ENCODE measurements at regions not wholly inside any gene's neighbourhood (a gene's known extent, or its start where the extent isn't known, plus 50 kb on each side); places are given as distances from the start of the nearest gene placed in this dataset.
"Not testable (repeated sequence)": the region's sequence is repeated elsewhere in the genome, so short reads cannot be mapped to it uniquely, and the experiment has no call there.

GRCh38 chr1:105516068-105516467 lies 1540.4 kb upstream of the PRMT6 start:
- Mint-ChIP-seq H3K27me3 (ENCODE audit: low read depth in 3 of 3) (peaks cover 0 to 4% (median 2%) of the 10 kb centered on the region in 3 donors), H3K4me1 (no peaks in the 10 kb centered on the region), H3K4me3 (no peak overlapping the region), H3K27ac (no peak overlapping the region), H3K36me3 (no peaks in the 10 kb centered on the region), H3K9me3 (peaks cover 9 to 37% (median 22%) of the 10 kb centered on the region in 6 donors)
- DNase-seq = no peak

DNA sequence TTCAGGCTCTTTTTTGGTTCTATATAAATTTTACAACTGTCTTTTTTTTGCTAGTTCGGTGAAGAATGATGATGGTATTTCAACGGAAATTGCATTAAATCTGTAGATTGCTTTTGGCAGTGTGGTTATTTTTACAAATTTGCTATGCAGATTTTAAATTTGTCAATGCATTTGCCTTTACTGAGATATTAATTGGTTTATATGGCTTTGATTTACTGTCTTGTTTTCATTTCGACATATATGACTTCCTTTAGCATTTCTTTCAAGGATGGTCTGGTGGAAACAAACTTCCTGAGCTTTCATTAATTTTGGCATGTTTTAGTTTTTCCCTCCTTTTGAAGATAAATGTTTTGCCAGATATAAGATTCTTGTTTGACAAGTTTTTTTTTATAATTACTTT lies 1522.5 kb upstream of the PRMT6 start:
- no peak overlapping the region for H3K27ac Mint-ChIP-seq
- H3K4me1 Mint-ChIP-seq = no peaks in the 10 kb centered on the region
- H3K36me3 Mint-ChIP-seq = no peaks in the 10 kb centered on the region
- H3K27me3 Mint-ChIP-seq (ENCODE audit: low read depth in 3 of 3) = peaks cover 0 to 1% (median 0%) of the 10 kb centered on the region in 3 donors
- peaks cover 5 to 54% (median 34%) of the 10 kb centered on the region in 6 donors for H3K9me3 Mint-ChIP-seq
- no peak for DNase-seq
- H3K4me3 Mint-ChIP-seq = no peak overlapping the region

- no peak for DNase-seq
- H3K27me3 Mint-ChIP-seq (ENCODE audit: low read depth in 3 of 3) = peaks cover 0 to 2% (median 1%) of the 10 kb centered on the region in 3 donors
- H3K9me3 Mint-ChIP-seq = peaks cover 16 to 52% (median 30%) of the 10 kb centered on the region in 6 donors
- H3K27ac Mint-ChIP-seq = no peak overlapping the region
- no peak overlapping the region for H3K4me3 Mint-ChIP-seq
- peaks cover 0 to 3% (median 0%) of the 10 kb centered on the region in 3 donors for H3K36me3 Mint-ChIP-seq
- H3K4me1 Mint-ChIP-seq = no peaks in the 10 kb centered on the region
Measured at GRCh38 chr1:105544475-105544874, 1512.0 kb upstream of the PRMT6 start.

GRCh38 chr1:105556266-105556665 lies 1500.2 kb upstream of the PRMT6 start:
- H3K27ac Mint-ChIP-seq = no peak overlapping the region
- no peaks in the 10 kb centered on the region for H3K4me1 Mint-ChIP-seq
- peaks cover 0 to 31% (median 15%) of the 10 kb centered on the region in 6 donors for H3K9me3 Mint-ChIP-seq
- H3K36me3 Mint-ChIP-seq = no peaks in the 10 kb centered on the region
- H3K4me3 Mint-ChIP-seq = no peak overlapping the region
- DNase-seq = no peak
- no peaks in the 10 kb centered on the region for H3K27me3 Mint-ChIP-seq (ENCODE audit: low read depth in 3 of 3)

DNA sequence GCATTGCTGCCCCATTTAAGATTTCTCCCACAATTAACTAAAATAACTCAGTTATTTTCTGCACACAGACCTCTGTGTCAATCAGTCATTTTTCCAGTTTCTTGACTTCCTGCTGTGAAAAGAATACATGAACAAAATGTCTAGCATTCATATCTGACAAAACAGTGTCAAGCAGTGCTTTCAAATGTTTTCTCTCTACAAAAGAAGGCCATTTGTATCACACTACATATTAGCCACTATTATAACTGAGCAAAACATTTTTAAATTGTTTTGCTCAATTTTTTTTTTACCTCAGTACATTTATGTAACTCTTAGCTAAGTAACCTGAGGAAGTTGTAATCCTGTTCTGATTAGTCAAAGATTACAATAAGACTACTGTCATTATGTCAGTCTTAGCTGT lies 1498.5 kb upstream of the PRMT6 start:
- no peak for DNase-seq
- H3K27me3 Mint-ChIP-seq (ENCODE audit: low read depth in 3 of 3) = no peaks in the 10 kb centered on the region
- no peaks in the 10 kb centered on the region for H3K4me1 Mint-ChIP-seq
- H3K36me3 Mint-ChIP-seq = no peaks in the 10 kb centered on the region
- H3K27ac Mint-ChIP-seq = no peak overlapping the region
- no peak overlapping the region for H3K4me3 Mint-ChIP-seq
- peaks cover 9 to 42% (median 18%) of the 10 kb centered on the region in 6 donors for H3K9me3 Mint-ChIP-seq

- no peaks in the 10 kb centered on the region for H3K27me3 Mint-ChIP-seq (ENCODE audit: low read depth in 3 of 3)
- H3K27ac Mint-ChIP-seq = no peak overlapping the region
- no peak for DNase-seq
- H3K4me1 Mint-ChIP-seq = no peaks in the 10 kb centered on the region
- no peaks in the 10 kb centered on the region for H3K36me3 Mint-ChIP-seq
- H3K9me3 Mint-ChIP-seq = peaks cover 0 to 37% (median 26%) of the 10 kb centered on the region in 6 donors
- H3K4me3 Mint-ChIP-seq = no peak overlapping the region
Measured at GRCh38 chr1:105565006-105565405, 1491.5 kb upstream of the PRMT6 start.

DNA sequence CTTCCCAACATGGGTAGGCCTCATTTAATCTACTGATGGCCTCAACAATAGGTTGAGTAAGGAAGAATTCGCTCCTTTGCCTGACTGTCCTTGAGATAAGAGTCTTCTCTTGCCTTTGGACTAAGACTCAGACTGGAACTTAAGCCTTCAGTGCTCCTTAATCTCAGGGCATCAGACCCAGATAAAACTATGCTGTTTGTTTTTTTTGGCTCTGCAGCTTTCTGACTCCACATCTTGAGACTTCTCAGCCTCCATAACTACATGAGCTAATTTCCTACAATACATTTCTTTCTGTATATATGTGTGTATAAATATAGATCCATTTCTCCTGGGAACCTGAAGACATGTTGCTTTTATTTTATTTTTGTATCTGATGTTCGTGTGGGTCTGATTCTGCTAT lies 1470.7 kb upstream of the PRMT6 start:
- Mint-ChIP-seq H3K36me3 (no peaks in the 10 kb centered on the region), H3K4me1 (no peaks in the 10 kb centered on the region), H3K4me3 (no peak overlapping the region), H3K9me3 (peaks cover 3 to 41% (median 35%) of the 10 kb centered on the region in 6 donors), H3K27me3 (ENCODE audit: low read depth in 3 of 3) (no peaks in the 10 kb centered on the region), H3K27ac (no peak overlapping the region)
- DNase-seq = no peak

DNA sequence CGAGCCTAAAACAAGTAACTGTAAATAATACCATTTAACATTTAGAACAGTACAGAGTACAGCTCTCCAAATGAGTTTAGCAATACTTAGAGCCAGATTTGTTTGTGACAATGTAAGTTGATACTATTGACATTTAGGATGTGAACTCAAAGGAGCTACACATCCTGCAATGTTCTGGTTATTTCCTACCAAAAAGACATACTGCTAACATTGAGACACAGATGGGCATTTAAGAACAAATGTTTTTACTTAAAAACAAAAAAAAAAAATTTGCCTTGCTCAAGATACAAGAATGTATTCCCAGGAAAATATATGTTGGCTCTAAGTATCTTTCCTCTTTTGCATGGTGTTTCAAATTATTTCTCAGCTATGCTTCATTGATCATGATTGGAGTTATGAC lies 1464.8 kb upstream of the PRMT6 start:
- H3K4me1 Mint-ChIP-seq = no peaks in the 10 kb centered on the region
- no peak for DNase-seq
- no peak overlapping the region for H3K27ac Mint-ChIP-seq
- peaks cover 7 to 52% (median 27%) of the 10 kb centered on the region in 6 donors for H3K9me3 Mint-ChIP-seq
- H3K27me3 Mint-ChIP-seq (ENCODE audit: low read depth in 3 of 3) = peaks cover 0 to 3% (median 0%) of the 10 kb centered on the region in 3 donors
- H3K36me3 Mint-ChIP-seq = peaks cover 0 to 4% (median 0%) of the 10 kb centered on the region in 3 donors
- H3K4me3 Mint-ChIP-seq = no peak overlapping the region

- DNase-seq = no peak
- no peak overlapping the region for H3K4me3 Mint-ChIP-seq
- no peaks in the 10 kb centered on the region for H3K4me1 Mint-ChIP-seq
- H3K36me3 Mint-ChIP-seq = peaks cover 0 to 6% (median 0%) of the 10 kb centered on the region in 3 donors
- H3K27me3 Mint-ChIP-seq (ENCODE audit: low read depth in 3 of 3) = peaks cover 0 to 3% (median 0%) of the 10 kb centered on the region in 3 donors
- H3K27ac Mint-ChIP-seq = no peak overlapping the region
- peaks cover 1 to 36% (median 18%) of the 10 kb centered on the region in 6 donors for H3K9me3 Mint-ChIP-seq
Measured at GRCh38 chr1:105608713-105609112, 1447.8 kb upstream of the PRMT6 start.

GRCh38 chr1:105626276-105626987 lies 1430.0 kb upstream of the PRMT6 start:
- Mint-ChIP-seq H3K36me3 (peaks cover 0 to 4% (median 0%) of the 10 kb centered on the region in 3 donors), H3K9me3 (peaks cover 5 to 48% (median 23%) of the 10 kb centered on the region in 6 donors)

GRCh38 chr1:105631153-105631744 lies 1425.2 kb upstream of the PRMT6 start:
- not testable (repeated sequence) for H3K27me3 Mint-ChIP-seq (ENCODE audit: low read depth in 3 of 3); DNase-seq; H3K4me3 Mint-ChIP-seq; H3K27ac Mint-ChIP-seq; H3K4me1 Mint-ChIP-seq; H3K36me3 Mint-ChIP-seq
- peaks cover 6 to 52% (median 29%) of the 10 kb centered on the region in 6 donors for H3K9me3 Mint-ChIP-seq

More at GRCh38 chr1:105626276-105626987, 1430.0 kb upstream of the PRMT6 start:
- H3K4me1 Mint-ChIP-seq = no peaks in the 10 kb centered on the region
- no peak overlapping the region for H3K27ac Mint-ChIP-seq
- no peak for DNase-seq
- H3K27me3 Mint-ChIP-seq (ENCODE audit: low read depth in 3 of 3) = no peaks in the 10 kb centered on the region
- no peak overlapping the region for H3K4me3 Mint-ChIP-seq

GRCh38 chr1:105632342-105633196 lies 1423.9 kb upstream of the PRMT6 start:
- H3K27me3 Mint-ChIP-seq (ENCODE audit: low read depth in 3 of 3) = peaks cover 0 to 3% (median 0%) of the 10 kb centered on the region in 3 donors
- H3K9me3 Mint-ChIP-seq = peaks cover 6 to 51% (median 30%) of the 10 kb centered on the region in 6 donors
- no peaks in the 10 kb centered on the region for H3K4me1 Mint-ChIP-seq
- H3K27ac Mint-ChIP-seq = no peak overlapping the region
- no peaks in the 10 kb centered on the region for H3K36me3 Mint-ChIP-seq
- DNase-seq = no peak
- H3K4me3 Mint-ChIP-seq = no peak overlapping the region

- H3K27me3 Mint-ChIP-seq (ENCODE audit: low read depth in 3 of 3) = peaks cover 0 to 3% (median 0%) of the 10 kb centered on the region in 3 donors
- no peaks in the 10 kb centered on the region for H3K36me3 Mint-ChIP-seq
- no peak overlapping the region for H3K4me3 Mint-ChIP-seq
- H3K27ac Mint-ChIP-seq = no peak overlapping the region
- peaks cover 9 to 63% (median 42%) of the 10 kb centered on the region in 6 donors for H3K9me3 Mint-ChIP-seq
- no peaks in the 10 kb centered on the region for H3K4me1 Mint-ChIP-seq
- DNase-seq = no peak
Measured at GRCh38 chr1:105636052-105636451, 1420.4 kb upstream of the PRMT6 start.

DNA sequence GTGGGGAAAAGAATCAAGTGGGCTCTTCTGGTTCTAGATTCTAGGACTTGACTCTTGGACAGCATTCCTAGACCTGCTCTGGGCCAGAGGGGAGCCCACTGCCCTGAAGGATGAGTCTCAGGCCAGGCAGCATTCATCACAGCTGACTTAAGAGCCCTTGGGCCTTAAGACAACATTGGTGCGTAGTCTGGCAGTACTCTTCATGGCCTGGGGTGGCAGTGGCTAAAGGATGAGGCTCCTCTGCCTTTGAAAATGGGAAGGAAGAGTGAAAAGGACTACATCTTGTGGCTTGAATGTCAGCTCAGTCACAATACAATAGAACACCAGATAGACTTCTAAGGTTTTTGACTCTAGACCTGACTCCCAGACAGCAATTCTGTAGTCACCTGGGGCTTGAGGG lies 1415.1 kb upstream of the PRMT6 start:
- DNase-seq = no peak

More for the DNA sequence above, 1415.1 kb upstream of the PRMT6 start:
- Mint-ChIP-seq H3K4me3 (no peak overlapping the region), H3K9me3 (peaks cover 15 to 75% (median 52%) of the 10 kb centered on the region in 6 donors), H3K27me3 (ENCODE audit: low read depth in 3 of 3) (no peaks in the 10 kb centered on the region), H3K36me3 (no peaks in the 10 kb centered on the region), H3K4me1 (no peaks in the 10 kb centered on the region), H3K27ac (no peak overlapping the region)

Data from immature natural killer cell (primary cell).